AG20443 (cell line): ENCODE measurements at regions not wholly inside any gene's neighbourhood (a gene's known extent, or its start where the extent isn't known, plus 50 kb on each side); places are given as distances from the start of the nearest gene placed in this dataset.
"Not testable (repeated sequence)": the region's sequence is repeated elsewhere in the genome, so short reads cannot be mapped to it uniquely, and the experiment has no call there.

Experiments
- DNase-seq: peaks from one replicate; pipeline ENCODE4 v3.0.0; 2012; ENCODE audit warnings: low spot score, mixed read lengths

DNA sequence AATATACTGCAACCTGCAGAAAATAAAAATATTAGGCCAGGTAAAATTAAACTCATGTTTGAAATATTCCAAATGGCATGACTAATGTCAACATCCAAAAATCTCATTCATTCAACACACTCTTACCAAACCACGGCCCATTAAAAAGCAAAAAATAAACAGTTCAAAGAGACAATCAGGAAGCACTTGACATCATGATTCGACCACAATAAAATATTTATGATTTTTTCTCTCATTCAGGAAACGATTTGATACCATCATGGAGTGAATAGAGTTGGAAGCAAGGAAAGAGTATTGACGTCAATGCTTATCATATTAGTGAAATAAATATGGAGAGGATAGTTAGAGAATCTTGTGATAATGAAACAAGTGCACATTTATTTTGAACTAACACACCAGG, 354.1 kb downstream of the KCNJ2 start:
- DNase-seq, result no peak

- DNase-seq, result not testable (repeated sequence)
Observed at GRCh38 chr17:70525035-70525434, 355.7 kb downstream of the KCNJ2 start.

- no peak for DNase-seq
Observed at GRCh38 chr17:70525961-70526360, 356.6 kb downstream of the KCNJ2 start.

DNA sequence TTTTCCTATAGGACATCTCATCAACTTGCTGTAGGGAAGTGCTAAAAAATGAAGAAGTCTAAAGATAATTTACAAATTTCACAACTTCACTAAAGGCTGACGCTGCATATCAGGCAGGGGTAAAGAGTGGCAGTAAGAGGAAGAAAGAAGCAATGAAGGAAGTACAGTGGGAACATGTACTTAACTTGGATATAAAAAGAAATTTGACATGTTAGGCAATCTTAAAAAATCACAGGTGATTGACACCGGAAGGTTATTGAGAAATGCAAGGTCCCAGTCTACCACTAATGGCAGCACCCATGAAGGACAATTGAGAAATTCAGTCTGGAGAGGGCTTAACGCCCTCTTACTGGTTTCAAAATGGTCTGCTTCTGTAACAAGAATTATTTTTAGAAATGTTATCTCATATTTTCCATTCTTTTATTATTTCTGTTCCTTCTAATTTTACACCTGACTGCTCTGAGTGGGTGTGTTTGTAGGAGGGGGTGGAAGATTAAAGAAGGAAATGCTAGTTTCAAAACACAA, 358.1 kb downstream of the KCNJ2 start:
- DNase-seq, result no peak

DNA sequence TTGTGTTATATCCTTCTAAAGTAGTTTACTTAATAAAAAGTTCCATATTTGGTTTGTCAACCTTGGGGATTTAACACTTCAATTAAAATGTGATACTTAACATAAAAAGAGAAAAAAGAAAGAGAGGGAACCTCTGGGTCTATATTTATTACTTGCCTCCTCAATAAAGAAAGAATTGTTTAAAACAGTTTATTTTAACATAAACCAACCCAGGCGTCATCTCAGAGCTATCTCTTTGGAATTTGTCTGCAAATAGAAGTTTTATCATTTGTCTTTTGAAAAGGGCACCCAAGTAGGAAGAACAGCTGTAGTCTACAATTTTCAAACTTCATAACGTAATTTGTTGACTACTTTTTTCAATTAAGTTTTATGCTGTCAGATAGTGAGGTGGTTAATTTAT, 364.1 kb downstream of the KCNJ2 start:
- no peak for DNase-seq

DNA sequence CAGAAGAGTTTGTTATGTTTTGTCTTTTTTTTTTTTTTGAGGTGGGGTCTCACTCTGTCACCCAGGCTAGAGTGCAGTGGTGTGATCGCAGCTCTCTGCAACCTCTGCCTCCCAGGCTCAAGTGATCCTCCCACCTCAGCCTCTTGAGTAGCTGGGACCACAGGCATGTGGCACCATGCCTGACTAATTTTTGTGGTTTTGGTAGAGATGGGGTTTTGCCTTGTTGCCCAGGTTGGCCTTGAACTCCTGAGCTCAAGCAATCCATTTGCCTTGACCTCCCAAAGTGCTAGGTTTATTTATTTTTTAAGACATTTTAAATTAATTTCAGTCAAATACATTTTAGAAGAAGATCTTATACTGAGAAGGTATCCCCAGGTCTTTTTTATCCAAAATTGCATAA, 366.7 kb downstream of the KCNJ2 start:
- DNase-seq, result no peak

DNA sequence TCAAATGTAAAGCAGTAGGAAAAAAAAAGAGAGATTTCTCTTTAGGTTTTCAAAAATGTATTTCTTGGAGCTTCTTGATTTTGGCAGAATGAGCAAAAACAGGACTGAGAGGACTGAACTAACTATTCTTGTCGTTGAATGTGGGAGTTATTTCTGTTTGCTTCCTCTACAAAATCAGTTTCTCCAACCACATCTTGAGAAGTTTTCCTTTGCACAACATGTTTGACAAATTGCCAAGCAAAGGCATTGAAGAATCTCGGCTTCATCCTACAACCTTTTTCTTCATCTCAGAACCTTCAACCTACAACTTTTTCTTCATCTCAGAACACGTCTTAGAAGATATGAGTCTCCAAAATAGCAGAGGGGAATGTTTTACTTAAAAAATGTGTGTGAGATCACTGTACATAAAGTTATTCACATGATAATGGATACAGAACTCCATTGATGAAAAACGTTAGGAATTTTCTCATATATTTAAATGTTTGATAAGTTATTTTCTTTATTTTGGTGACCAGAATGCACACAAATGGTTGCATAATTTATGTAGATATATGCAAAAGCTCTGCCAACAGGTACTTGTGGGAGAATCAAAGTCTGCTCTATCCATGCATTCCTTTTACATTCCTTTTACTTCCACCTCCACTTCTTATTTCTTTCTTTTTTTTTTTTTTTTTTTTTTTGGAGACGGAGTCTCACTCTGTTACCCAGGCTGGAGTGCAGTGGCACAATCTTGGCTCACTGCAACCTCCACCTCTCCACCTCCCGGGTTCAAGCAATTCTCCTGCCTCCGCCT, 370.0 kb downstream of the KCNJ2 start:
- no peak for DNase-seq

DNA sequence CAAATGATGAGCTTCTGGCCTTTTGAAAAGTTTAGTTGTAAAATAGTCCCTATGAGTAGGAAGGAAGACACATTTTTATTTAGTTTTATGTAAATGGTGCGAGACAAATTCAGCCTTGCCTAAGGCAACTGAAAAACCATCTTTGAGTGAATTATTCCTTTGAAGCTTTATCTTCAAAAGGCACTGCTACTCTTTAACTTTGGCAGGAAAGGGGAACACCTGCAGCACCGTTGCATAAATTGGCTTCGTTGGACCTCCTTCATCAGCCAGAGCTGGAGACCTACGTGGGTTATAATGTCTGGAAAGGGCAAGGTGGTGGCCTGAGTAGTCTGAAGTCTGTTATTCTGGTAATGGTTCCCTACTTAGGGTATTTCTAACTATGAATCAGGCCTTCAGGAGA, 373.5 kb downstream of the KCNJ2 start:
- no peak for DNase-seq

- no peak for DNase-seq
Observed at GRCh38 chr17:70544317-70544716, 375.0 kb downstream of the KCNJ2 start.

GRCh38 chr17:70552230-70552981, 383.1 kb downstream of the KCNJ2 start:
- DNase-seq, result peak; percentile 52

DNA sequence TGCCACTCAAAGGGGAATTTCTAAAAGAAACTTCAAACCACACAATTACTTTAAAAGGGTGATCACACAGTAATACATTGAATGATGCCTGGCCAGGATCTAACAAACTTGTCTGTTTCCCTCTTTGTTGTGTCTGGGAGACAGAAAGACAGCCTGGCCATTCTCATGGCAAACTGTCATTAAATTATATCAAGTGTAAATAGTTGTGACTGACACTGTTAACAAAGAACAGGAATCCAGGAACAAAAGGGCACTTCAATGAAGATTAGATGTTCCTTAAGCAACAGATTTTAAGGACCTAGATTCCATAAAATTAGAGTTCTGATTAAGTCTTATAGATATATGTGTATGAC, 383.6 kb downstream of the KCNJ2 start:
- DNase-seq, result no peak

DNA sequence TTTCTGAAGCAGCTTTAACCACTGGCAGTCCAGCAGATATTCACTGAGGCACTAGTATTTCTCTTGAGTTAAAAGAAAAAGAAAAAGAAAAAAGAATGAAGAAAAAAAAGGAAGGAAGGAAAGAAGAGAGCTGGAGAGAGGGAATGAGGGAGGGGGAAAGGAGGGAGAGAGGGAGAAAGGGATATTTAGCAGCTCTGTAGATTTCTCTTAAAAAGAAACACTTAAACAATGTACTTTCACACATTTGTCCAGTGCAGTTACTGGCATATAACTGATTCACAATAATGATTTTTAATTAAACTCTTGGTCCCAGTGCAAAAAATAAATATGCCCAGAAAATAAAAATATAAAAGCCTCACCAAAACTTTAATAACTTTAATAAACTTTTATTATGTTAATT, 386.4 kb downstream of the KCNJ2 start:
- DNase-seq, result no peak

DNA sequence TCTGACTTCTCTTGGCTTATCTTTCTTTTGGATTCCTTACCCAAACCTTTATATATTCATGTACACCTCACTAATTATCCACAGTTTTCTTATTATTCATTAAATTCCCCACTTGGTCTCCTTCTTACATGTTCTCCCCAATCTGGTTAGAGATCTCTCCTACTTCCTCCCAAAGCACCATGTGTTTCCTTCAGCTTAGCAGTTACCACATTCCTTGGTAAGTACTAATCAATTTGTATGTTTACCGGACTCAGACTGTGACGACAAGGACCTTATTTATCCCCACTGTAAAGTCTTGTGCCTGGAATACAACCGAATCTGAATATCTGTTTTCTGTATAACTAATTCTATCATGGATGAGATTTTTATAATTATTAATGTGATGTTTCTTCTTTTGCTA, 389.5 kb downstream of the KCNJ2 start:
- DNase-seq, result no peak

DNA sequence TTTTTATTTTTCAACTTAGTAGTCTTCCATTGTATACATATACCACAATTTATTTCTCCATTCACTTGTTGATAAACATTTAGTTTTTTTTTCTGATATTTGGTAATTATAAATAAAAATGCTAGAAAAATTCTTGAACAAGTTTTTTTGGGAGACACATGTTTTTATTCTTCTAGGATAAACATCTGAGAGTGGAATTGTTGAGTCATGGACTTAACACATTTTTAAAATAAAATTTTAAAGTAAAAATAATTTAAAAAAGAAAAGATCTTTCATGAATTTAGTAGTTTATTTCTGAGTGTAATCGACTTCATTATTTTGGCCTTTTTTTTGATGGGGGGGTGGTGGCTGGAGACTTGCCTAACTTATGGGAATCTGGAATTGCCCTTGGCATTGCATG, 391.1 kb downstream of the KCNJ2 start:
- DNase-seq, result no peak

- no peak for DNase-seq
Observed at GRCh38 chr17:70562137-70562536, 392.8 kb downstream of the KCNJ2 start.

GRCh38 chr17:70563281-70563820, 394.0 kb downstream of the KCNJ2 start:
- DNase-seq, result no peak

- no peak for DNase-seq
Observed at GRCh38 chr17:70564006-70564620, 394.8 kb downstream of the KCNJ2 start.

GRCh38 chr17:70569128-70569527, 399.8 kb downstream of the KCNJ2 start:
- no peak for DNase-seq

- DNase-seq, result no peak
Observed at GRCh38 chr17:70577456-70577855, 408.1 kb downstream of the KCNJ2 start.

- DNase-seq, result no peak
Observed at GRCh38 chr17:70581459-70581858, 412.1 kb downstream of the KCNJ2 start.

DNA sequence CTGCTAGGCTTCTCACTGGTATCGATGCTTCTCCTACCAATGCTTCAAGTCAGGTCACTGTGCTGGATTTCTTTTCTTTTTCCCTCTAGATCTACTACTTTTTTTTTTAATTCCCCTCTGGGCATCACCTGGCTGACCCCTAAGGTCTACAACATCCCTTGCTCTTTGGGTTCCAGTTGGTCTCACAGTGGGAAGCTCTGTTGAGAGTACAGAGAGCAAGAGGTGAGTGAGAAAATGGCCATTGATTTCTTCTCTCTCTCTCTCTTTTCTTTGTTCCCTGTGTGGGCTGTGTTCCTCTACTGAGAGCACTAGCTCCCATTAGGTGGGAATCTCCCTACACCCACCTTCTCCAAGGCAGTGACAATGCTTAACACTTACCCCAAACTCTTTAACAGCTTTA, 413.4 kb downstream of the KCNJ2 start:
- no peak for DNase-seq

GRCh38 chr17:70584255-70584654, 414.9 kb downstream of the KCNJ2 start:
- DNase-seq, result no peak

- DNase-seq, result no peak
Observed at GRCh38 chr17:70588003-70588402, 418.7 kb downstream of the KCNJ2 start.
